Stimulated activated CD8-positive, alpha-beta memory T cell treated with anti-CD3 and anti-CD28 coated beads, Interleukin-4, amount 100 ng/mL, for 48 hours (primary cell): ENCODE measurements at regions not wholly inside any gene's neighbourhood (a gene's known extent, or its start where the extent isn't known, plus 50 kb on each side); places are given as distances from the start of the nearest gene placed in this dataset.

Experiments used
- DNase-seq: peaks from one replicate; pipeline ENCODE4 v3.0.0-alpha.2; 2020

- DNase-seq = no peak
Measured at GRCh38 chr13:72153272-72153671, 286.3 kb upstream of the DACH1 start.

DNA sequence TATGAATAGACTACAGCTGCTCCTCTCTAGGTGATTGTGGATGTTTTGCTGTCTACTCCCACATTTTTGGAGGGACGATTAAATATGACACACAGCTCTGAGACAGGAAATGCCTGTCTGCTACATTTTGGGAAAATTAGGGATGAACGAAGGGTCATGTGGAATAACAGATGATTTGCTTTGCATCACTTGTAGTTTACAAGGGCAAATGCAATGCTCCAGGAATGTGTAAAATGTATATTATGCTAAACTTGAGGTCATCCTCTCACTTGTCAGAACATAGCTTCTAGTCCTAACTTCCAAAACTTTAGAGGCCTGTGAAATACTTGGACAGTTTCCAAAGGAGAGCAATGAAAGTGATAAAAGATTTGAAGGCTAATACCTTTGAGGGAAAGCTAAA lies 284.2 kb upstream of the DACH1 start:
- no peak for DNase-seq

DNA sequence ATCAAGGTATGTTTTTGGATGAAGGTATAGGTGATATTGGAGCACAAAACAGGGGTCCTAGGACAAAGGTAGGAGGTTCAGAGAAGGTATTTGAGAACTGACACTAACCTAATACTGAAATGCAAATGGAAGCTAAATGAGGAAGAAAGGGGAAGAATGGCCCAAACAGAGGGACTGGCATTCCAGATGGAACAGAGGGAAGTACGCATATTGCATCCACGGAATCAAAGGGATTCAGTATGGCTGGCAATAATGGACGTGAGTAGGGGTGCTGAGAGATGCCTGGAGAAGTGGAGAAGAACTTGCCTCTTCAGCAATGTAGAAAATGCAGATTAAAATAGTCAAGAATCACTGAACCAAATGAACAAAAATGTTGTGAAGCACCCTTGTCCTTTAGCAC lies 283.5 kb upstream of the DACH1 start:
- DNase-seq = no peak

DNA sequence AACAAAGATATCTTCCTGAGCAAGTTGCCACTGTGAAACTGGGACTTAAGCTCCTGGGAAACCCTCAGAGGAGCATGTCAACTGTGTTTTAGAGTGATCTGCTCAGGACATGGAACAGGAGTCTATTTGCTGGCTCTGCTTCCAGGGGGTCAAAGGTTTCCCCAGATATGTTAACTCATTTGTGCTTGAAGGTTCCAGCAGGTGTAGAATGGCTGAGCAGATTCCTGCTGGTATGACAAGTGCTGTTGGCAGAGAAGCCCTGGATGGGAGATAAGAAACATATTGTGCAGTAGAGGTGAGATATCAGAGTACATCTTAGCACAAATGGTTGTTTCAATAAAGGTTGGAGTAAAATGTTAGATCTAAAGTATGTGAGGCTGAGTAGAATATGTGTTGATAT lies 282.7 kb upstream of the DACH1 start:
- DNase-seq = no peak

DNA sequence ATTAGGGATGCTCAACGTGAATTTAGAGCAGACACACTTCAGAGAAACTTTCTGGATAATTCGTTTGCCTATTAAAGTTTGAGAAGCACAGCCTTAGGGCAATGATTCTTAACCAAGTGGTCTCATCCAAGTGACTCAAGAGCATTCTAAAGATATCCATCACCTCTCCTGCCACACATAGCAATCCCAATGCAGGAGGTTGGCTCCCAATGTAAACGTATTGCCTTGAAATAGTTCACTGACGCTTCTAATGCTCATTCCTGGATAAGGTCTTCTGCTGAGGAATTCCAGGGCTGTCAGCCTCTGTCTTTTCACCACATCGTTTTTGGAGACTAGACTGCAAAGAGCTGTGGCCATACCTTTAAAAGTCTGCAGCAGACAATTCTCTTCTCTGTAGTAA lies 279.8 kb upstream of the DACH1 start:
- no peak for DNase-seq

DNA sequence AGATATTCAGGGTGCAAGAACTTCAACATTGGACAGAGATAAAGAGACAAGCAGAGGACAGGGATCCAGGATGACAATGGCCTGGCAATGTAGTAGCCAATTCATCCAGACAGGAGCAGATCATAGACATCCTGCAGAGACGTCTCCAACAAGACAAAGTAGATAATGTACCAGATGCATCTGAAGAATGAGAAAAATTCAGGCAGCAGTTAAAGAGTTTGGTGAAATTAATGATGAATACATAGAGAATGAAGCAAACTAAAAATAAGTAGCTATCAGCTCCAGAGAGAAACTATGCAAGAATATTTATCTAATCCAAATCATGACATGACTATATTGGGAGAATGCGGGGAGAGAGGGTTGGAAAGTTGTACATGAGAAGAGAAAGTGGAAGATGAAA lies 278.4 kb upstream of the DACH1 start:
- no peak for DNase-seq

DNA sequence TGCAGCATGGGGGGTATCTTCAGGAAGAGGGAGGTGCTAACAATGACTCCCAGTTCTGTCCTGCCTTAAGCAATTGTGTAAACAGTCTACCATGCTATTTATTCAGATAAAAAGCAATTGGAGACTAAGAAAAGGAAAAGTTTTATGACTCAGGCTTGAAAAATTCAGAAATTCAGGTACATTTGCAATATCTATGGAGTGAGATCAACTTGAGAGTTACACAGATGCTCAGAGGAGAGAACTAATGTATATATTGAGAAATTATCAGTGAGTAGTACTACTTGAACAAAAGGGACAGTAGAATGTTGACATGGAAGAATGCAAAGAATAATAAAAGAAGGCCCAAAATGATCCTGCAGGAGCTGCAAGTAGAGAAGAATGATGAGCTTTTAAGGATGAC lies 277.6 kb upstream of the DACH1 start:
- DNase-seq = no peak

- DNase-seq = no peak
Measured at GRCh38 chr13:72141855-72142519, 275.0 kb upstream of the DACH1 start.

- DNase-seq = no peak
Measured at GRCh38 chr13:72139192-72139591, 272.2 kb upstream of the DACH1 start.

DNA sequence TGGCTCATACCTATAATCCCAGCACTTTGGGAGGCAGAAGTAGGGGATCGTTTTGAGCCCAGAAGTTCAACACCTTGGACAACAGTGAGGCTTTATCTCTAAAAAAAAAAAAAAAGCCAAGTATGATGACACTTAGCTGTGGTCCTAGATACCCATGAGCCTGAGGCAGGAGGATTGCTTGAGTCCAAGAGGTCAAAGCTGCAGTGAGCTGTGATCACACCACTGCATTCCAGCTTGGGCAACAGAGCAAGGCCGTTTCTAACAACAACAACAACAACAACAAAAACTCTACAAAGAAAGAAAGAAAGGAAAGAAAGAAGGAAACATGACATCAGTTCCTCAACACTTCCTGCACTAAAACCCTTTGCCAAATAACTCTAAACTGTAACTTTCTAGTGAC lies 265.1 kb upstream of the DACH1 start:
- DNase-seq = no peak

DNA sequence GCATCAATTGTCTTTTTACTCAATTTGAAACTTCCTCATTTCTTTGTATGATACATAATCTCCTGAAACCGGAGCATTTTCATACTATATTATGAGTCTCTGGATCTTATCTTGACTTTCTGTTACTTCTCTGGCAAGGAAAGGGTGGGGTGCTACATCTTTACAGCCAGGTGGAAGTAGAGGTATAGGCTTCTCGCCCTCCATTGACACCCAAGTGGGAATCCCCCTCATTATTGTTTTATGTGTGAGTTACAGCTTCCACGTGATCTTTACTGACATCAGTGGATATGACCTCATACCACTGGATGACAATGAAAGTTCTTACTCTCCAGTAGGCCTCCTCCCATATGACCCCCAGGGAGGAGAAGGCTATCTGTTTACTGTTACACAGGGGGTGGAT lies 262.1 kb upstream of the DACH1 start:
- no peak for DNase-seq

- DNase-seq = no peak
Measured at GRCh38 chr13:72127031-72127430, 260.0 kb upstream of the DACH1 start.

DNA sequence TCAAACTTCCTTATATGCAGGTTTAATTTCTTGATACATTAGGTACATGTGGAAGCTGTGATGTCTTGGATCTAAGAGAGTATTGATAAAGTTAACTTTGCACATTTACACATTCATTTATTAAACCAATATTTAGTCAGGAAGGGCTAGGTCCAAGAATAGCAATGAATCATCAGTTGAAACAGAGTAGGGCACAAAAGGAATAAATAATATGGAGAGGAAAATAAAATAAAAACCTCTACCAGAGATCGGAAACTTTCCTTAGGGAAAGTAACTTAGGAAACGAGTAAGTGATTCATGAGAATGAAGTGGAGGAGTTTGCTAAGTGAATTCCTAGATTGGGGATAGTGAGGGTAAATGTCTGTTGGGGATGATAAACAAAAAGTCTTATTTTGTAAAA lies 259.4 kb upstream of the DACH1 start:
- DNase-seq = no peak

DNA sequence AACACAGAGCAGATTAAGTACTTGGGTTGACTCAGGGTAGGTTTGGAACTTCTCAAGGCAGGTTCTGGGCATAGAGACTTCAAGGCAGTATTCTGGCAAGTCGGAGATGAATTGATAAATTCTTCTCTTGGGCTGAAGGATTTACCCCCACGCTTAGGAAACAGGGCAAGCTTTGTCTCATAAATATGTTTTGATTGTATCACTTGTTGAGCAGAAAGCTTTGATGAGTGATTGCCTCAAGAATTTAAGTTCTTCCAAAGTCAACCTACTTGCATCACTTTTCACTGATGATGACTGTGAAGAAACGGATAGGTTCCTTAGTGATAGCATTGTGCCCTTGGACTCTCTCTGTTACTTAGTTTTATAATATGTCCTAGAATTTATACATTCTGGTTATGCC lies 258.6 kb upstream of the DACH1 start:
- DNase-seq = no peak

DNA sequence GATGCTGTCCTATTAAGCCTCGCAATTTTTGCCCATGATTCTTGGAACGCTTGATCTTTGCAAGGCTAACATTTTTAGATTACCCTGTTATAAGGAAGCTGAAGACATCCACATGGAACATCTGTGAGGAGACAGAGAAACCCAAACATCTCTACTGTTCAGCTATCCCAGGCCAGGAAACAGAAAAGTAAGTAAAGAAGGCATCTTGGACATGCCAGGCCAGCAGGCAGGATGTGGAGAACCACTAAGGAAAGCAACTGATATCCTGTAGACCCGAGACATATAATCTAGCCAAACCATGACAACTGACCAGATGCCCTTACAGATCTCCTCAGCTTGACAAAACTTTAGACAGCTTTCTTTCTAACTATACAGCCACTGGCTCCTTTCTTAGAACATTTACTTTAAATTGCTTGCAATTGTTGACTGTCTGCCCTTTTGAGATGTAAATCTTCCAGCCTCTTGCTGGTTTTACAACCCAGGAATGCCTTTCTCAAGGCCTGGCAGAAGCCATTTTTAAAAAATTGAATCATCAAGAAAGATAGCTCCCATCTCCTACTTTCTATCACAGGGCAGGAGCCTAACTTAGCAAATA lies 255.8 kb upstream of the DACH1 start:
- DNase-seq = no peak

GRCh38 chr13:72121466-72121865 lies 254.5 kb upstream of the DACH1 start:
- no peak for DNase-seq

DNA sequence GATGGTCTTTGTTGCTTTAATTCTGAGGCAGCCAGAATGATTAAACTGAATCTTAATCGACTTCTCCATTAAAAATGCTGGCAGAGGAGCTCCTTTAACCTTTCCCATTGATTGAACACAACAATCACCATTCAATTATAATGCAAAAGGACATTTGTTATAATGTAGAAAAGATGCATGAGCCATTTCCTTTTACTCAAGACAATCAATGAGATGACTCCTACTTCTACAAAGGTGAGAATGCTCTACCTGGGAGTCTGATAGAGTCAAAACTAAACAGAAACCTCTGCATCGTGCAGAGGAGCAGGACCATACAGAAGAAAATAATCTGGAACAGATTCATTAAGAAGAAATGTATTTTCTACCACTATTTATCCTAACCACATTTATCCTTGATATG lies 253.6 kb upstream of the DACH1 start:
- no peak for DNase-seq

DNA sequence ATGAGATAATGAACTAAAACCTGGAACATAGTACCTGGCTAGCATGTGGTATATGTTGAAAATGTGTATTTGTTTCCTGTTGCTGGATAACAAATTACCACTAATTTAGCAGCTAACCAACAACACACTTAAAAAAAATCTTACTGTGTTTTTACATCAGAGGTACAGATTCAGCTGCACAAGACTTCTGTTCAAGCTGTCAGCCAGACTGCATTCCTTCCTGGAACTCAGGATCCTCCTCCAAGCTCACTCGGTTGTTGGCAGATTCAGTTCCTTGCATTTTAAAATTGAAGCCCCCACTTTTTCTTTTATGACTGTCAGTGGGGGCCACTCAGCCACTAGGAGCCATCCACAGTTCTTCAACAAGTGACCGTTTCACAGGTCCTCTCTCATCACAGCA lies 246.9 kb upstream of the DACH1 start:
- no peak for DNase-seq

GRCh38 chr13:72113076-72113475 lies 246.1 kb upstream of the DACH1 start:
- no peak for DNase-seq

DNA sequence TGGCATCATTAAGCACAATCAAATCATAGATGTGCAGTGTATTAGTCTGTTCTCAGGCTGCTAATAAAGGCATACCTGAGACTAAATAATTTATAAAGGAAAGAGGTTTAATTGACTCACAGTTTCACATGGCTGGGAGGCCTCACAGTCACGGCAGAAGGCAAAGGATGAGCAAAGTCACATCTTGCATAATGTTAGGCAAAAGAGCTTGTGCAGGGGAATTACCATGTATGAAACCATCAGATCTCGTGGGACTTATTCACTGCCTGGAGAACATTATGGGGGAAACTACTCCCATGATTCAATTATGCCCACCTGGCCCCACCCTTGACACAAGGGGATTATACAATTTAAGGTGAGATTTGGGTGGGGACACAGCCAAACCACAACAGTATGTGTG lies 245.2 kb upstream of the DACH1 start:
- DNase-seq = no peak

GRCh38 chr13:72109863-72110262 lies 242.9 kb upstream of the DACH1 start:
- no peak for DNase-seq

DNA sequence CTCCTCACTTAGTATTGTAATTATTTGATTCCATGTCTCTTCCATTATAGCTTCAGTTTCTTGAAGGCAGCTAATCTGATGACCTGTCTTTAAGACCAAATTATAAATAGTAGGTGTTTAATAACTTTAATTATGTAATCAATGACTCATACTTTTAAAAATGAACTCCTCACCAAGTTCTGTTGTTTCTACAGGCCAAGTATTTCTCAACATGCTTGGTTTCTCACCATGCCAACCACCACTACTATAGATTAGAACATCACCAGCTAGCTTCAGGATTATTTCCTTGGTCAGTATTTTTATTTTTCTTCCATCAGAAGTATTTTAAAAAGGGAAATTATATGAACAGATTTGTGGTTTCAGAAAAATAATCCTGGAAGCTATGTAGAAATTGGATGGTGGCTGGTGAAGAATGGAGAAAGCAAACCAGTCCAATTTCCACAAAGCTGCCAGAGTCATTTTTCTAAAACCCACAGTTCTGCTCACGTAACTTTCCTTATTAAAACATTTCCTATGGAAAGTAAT lies 237.7 kb upstream of the DACH1 start:
- DNase-seq = no peak

- DNase-seq = no peak
Measured at GRCh38 chr13:72101768-72102400, 234.9 kb upstream of the DACH1 start.

DNA sequence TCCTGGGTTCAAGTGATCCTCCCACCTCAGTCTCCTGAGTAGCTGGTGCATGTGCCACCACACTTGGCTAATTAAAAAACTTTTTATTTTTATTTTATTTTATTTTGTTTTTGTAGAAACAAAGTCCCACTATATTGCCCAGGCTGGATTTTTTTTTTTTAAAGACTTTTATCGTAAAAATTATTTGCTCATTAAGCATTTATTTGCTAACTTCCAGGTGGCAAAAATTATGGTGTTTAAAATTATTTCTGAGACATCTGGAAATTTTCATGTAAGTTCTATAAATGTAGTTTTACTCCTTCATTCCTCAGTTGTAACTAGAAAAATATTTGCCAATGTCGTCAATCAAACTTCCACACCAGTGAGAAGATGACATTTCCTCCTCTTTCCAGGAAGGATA lies 233.3 kb upstream of the DACH1 start:
- no peak for DNase-seq

DNA sequence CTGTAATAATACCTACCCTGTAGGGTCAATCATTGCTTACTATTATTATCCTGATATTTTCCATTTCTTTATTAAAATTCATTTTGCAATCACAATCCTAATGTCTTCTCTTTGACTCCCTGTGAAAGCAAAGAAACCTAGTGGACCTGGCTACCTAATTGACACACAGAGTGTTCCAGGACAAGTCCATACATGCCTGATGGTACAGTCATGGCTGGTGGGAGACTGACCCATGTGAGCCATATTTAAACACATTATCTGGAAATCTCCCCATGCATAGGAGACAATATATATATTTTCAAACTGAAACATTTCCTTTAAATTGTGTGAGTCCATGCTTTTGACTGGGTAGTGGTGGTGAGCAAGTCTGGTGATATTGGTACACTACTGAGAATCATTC lies 230.6 kb upstream of the DACH1 start:
- DNase-seq = no peak
